ENCODE measurements at regions not wholly inside any gene's neighbourhood (a gene's known extent, or its start where the extent isn't known, plus 50 kb on each side); places are given as distances from the start of the nearest gene placed in this dataset.

GRCh38 chr4:124104101-124104500 is 608.4 kb downstream of the ANKRD50 start:
- TF ChIP-seq, protein P1, sequence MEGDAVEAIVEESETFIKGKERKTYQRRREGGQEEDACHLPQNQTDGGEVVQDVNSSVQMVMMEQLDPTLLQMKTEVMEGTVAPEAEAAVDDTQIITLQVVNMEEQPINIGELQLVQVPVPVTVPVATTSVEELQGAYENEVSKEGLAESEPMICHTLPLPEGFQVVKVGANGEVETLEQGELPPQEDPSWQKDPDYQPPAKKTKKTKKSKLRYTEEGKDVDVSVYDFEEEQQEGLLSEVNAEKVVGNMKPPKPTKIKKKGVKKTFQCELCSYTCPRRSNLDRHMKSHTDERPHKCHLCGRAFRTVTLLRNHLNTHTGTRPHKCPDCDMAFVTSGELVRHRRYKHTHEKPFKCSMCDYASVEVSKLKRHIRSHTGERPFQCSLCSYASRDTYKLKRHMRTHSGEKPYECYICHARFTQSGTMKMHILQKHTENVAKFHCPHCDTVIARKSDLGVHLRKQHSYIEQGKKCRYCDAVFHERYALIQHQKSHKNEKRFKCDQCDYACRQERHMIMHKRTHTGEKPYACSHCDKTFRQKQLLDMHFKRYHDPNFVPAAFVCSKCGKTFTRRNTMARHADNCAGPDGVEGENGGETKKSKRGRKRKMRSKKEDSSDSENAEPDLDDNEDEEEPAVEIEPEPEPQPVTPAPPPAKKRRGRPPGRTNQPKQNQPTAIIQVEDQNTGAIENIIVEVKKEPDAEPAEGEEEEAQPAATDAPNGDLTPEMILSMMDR (conservative IDR thresholded peaks at IDR 0.05; ENCODE audit: low read depth, low read length), result no peak
- H3K4me3 ChIP-seq (ENCODE audit: low read depth, low read length), result no peak overlapping the region
- DNase-seq (ENCODE audit: low read depth), result no peak

DNA sequence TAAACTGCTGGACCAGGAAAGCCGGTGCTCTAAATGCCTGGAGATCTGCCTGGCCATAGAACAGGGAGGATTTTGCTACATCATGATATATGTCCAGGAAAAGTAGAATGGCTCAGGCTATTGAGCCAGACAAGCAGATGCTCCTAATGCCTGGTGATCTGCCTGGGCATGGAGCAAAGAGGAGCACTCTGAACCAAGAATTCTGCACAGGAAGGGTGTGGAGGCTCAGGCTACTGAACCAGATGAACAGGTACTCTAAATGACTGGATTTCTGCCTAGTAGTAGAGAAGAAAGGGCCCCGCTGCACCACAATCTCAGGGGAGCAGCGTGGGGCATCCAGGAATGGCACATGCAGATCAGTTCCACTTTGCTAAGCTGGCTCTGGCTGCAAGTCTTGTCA is 607.9 kb downstream of the ANKRD50 start:
- TF ChIP-seq, protein P1 (conservative IDR thresholded peaks at IDR 0.05; ENCODE audit: low read depth, low read length), result no peak
- DNase-seq (ENCODE audit: low read depth), result no peak
- no peak overlapping the region for H3K4me3 ChIP-seq (ENCODE audit: low read depth, low read length)

GRCh38 chr4:124105212-124105611 is 607.3 kb downstream of the ANKRD50 start:
- H3K4me3 ChIP-seq (ENCODE audit: low read depth, low read length), result no peak overlapping the region
- DNase-seq (ENCODE audit: low read depth), result no peak
- TF ChIP-seq, protein P1 (conservative IDR thresholded peaks at IDR 0.05; ENCODE audit: low read depth, low read length), result no peak

- TF ChIP-seq, protein P1 (conservative IDR thresholded peaks at IDR 0.05; ENCODE audit: low read depth, low read length), result no peak
- H3K4me3 ChIP-seq (ENCODE audit: low read depth, low read length), result no peak overlapping the region
- DNase-seq (ENCODE audit: low read depth), result no peak
Observed at GRCh38 chr4:124111411-124111810, 601.1 kb downstream of the ANKRD50 start.

GRCh38 chr4:124111922-124112321 is 600.6 kb downstream of the ANKRD50 start:
- TF ChIP-seq, protein P1 (conservative IDR thresholded peaks at IDR 0.05; ENCODE audit: low read depth, low read length), result peak; percentile 75
- no peak overlapping the region for H3K4me3 ChIP-seq (ENCODE audit: low read depth, low read length)
- DNase-seq (ENCODE audit: low read depth), result peak; percentile 57

GRCh38 chr4:124118061-124118460 is 594.5 kb downstream of the ANKRD50 start:
- no peak for DNase-seq (ENCODE audit: low read depth)
- TF ChIP-seq, protein P1 (conservative IDR thresholded peaks at IDR 0.05; ENCODE audit: low read depth, low read length), result no peak
- no peak overlapping the region for H3K4me3 ChIP-seq (ENCODE audit: low read depth, low read length)

DNA sequence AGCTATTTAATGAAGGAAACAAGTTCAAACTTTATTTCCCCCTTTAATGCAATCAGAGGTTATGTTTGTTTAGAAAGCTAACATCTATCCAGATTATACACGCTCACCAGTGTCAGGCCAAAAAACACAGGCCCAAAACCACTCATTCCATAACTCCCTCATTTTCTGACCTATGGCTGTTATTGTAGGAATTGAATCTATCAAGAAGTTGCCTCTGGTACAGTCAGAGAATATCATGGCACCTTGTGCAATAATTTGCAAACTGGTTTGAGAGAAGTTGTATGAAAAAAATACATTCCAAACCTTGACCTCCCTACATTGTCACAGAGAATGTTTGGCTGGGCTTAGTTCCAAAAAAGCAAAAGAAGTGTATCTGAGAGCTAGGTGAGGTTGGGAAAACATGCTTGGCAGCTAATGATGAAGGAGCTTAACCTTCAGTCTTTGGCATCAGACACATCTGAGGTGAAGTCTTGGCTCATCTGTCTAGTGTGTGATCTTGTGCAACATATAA is 591.0 kb downstream of the ANKRD50 start:
- TF ChIP-seq, protein P1 (conservative IDR thresholded peaks at IDR 0.05; ENCODE audit: low read depth, low read length), result no peak
- H3K4me3 ChIP-seq (ENCODE audit: low read depth, low read length), result no peak overlapping the region
- DNase-seq (ENCODE audit: low read depth), result no peak

Measured in epithelial cell of proximal tubule (primary cell).